SK-N-MC (cell line): ENCODE measurements at regions not wholly inside any gene's neighbourhood (a gene's known extent, or its start where the extent isn't known, plus 50 kb on each side); places are given as distances from the start of the nearest gene placed in this dataset.

Source experiments
- EZH2 ChIP-seq: fragments of 200-600 bp; sonication (generic); IDR thresholded peaks from one replicate; pipeline ENCODE4 v1.6.1; 2017; ENCODE audit warnings: antibody characterized with exemption
- POLR2AphosphoS5 ChIP-seq: IDR thresholded peaks from 2 replicates; pipeline ENCODE4 v1.6.1; 2012; ENCODE audit warnings: mild to moderate bottlenecking, low read depth, low read length, borderline replicate concordance

DNA sequence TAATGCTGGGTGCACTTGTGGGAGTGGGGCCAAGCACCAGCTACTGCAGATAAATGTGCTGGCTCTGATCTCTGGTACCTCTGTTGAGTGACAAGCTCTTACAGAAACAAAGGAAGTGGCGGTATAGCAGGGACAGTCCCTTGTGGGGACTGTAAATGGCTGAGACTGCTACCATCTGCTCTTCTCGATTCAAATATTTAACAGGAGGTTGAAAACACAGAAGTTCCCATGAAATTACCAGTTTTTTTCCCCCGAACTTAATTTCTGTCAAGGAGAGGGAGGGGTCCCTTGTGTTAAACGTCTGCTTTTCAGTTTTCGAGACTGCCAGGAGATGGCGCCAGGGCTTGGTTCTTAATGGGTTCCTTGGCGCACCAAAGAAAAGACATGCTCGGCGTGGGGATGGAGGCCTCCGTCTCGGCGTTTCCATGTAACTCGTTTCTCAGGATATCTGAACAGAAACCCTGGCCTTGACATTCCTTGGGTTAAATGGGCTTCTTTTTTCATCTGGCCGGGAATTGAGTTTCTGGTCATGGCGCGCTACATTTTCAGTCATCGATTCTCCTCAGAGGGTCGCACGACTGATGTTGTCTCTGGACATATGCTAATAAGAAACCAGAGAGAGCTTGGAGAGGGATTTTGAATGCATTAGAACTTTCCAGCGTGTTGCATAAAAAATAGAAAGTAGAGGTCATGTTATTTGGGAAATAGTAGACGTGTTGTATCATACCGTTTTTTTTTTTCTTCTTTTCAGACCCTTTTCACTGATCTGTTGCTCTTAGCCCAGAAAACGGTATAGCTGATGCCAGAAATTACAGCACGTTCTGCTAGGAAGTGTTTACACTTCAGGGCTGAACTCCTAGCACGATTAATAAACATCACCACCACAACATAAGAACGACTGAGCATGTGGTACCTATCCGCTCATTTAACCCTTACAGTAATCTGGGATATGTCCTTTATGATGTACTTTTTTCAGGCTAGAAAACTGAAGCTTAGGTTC, 64.0 kb downstream of the CARTPT start:
- TF ChIP-seq POLR2AphosphoS5 (no peak), EZH2 (no peak)
